ENCODE measurements at regions not wholly inside any gene's neighbourhood (a gene's known extent, or its start where the extent isn't known, plus 50 kb on each side); places are given as distances from the start of the nearest gene placed in this dataset.
"Not testable (repeated sequence)": the region's sequence is repeated elsewhere in the genome, so short reads cannot be mapped to it uniquely, and the experiment has no call there.

DNA sequence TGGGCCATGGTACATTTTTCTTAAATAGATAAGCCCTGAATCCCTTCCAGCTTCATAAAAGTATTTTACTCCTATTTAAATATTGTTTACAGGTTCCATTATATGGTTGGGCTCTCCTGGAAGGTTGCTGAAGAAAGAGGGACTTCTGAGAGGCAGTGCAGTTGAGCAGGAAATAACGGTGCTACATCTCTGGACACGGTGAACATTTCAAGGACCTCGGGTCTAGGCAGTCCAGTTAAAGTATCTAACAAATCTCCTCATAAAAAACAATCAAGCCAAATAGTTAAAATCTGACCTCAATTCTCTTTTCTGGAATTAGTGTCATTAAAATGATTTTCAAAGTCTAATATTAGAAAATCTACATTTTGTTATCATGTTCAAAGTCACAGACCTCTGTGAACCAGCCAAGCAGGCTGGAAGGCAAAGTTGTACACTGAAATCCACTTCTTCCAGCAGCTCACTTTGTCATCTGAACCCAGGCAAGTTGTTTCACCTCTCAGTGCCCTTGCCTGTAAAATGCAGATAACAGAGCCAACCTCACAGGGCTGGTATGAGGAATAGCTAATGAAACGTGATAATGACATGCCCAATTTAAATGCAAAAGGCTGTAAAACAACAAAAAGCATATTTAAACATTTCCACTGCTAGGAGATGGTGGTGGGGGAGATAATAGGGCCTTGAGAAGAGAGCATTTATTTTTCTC is 267.0 kb upstream of the KLF3 start:
- Mint-ChIP-seq H3K9me3 (peaks cover 4% of the 10 kb centered on the region), H3K4me3 (no peak overlapping the region), H3K27ac (no peak overlapping the region)

GRCh38 chr4:38400946-38401345 is 263.1 kb upstream of the KLF3 start:
- Mint-ChIP-seq H3K36me3 (ENCODE audit: low read depth) (no peaks in the 10 kb centered on the region), H3K4me3 (no peak overlapping the region)

More for the DNA sequence above, 267.0 kb upstream of the KLF3 start:
- H3K4me1 Mint-ChIP-seq (ENCODE audit: low read depth) = no peaks in the 10 kb centered on the region
- no peaks in the 10 kb centered on the region for H3K27me3 Mint-ChIP-seq
- H3K36me3 Mint-ChIP-seq (ENCODE audit: low read depth) = peaks cover 2% of the 10 kb centered on the region

DNA sequence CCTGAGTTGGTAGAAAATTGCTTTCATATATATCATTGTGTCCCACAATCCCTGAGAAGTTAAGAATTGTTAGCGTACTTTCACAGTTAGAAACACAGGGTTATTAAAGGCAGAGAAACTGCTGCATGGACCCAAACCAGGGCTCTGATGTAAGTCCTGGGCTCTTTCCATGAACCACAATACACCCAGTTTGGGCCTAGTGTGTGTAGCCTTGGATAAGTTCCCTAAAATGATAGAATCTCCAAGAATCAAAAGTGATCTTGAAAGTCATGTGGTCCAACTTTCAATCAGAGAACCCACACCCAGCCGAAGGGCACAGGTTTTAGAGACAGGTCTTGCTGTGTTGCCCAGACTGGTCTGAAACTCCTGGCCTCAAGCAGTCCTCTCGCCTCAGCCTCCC is 257.8 kb upstream of the KLF3 start:
- Mint-ChIP-seq H3K4me1 (ENCODE audit: low read depth) (peaks cover 3% of the 10 kb centered on the region), H3K4me3 (no peak overlapping the region), H3K27me3 (no peaks in the 10 kb centered on the region), H3K36me3 (ENCODE audit: low read depth) (no peaks in the 10 kb centered on the region), H3K27ac (no peak overlapping the region), H3K9me3 (peaks cover 5% of the 10 kb centered on the region)

More at GRCh38 chr4:38400946-38401345, 263.1 kb upstream of the KLF3 start:
- Mint-ChIP-seq H3K27ac (no peak overlapping the region), H3K4me1 (ENCODE audit: low read depth) (no peaks in the 10 kb centered on the region), H3K9me3 (peaks cover 5% of the 10 kb centered on the region), H3K27me3 (no peaks in the 10 kb centered on the region)

DNA sequence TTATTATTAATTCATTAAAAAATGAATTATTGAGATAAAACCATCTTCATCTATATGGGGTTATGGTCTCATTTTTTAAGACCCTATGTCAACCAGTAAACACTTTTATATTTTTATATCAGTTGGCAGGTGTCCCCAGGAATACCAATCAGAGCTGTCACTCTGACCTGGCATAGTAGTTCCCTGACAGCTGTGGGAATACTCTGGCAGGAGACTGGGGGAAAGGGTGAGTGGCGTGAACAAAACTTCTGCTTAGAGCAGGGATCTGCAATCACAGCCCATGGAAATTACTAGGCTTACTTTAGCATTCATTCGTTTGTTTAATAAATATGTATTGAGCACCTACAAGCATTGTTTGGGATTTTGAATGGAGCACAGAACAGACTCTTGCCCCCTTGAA is 254.1 kb upstream of the KLF3 start:
- Mint-ChIP-seq H3K4me3 (no peak overlapping the region), H3K27ac (no peak overlapping the region), H3K36me3 (ENCODE audit: low read depth) (no peaks in the 10 kb centered on the region), H3K4me1 (ENCODE audit: low read depth) (peaks cover 14% of the 10 kb centered on the region), H3K9me3 (no peaks in the 10 kb centered on the region), H3K27me3 (no peaks in the 10 kb centered on the region)

DNA sequence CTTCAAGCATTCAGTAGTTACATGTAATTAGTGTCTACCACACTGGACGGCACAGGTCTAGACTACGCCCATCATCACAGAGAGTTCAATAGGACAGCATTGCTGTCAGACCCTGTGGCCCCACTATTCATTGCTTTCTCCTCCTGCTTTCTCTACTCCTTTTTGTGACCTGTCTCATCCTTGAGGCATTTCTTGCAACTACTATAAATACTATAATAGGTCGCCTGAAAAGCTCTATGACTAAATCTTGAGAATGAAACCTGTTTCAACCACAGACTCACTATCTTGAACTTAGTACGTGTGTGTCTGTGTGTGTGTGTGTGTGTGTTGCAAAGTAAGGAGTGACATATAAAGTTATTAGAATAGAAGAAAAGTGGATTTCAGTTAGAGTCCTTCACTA is 252.9 kb upstream of the KLF3 start:
- H3K36me3 Mint-ChIP-seq (ENCODE audit: low read depth) = no peaks in the 10 kb centered on the region
- H3K4me1 Mint-ChIP-seq (ENCODE audit: low read depth) = peaks cover 22% of the 10 kb centered on the region
- H3K27me3 Mint-ChIP-seq = no peaks in the 10 kb centered on the region

GRCh38 chr4:38411981-38412536 is 251.9 kb upstream of the KLF3 start:
- Mint-ChIP-seq H3K27ac (no peak overlapping the region), H3K36me3 (ENCODE audit: low read depth) (no peaks in the 10 kb centered on the region), H3K27me3 (no peaks in the 10 kb centered on the region), H3K4me1 (ENCODE audit: low read depth) (peaks cover 22% of the 10 kb centered on the region), H3K9me3 (no peaks in the 10 kb centered on the region), H3K4me3 (no peak overlapping the region)

More for the DNA sequence above, 252.9 kb upstream of the KLF3 start:
- no peak overlapping the region for H3K27ac Mint-ChIP-seq
- no peaks in the 10 kb centered on the region for H3K9me3 Mint-ChIP-seq
- no peak overlapping the region for H3K4me3 Mint-ChIP-seq

DNA sequence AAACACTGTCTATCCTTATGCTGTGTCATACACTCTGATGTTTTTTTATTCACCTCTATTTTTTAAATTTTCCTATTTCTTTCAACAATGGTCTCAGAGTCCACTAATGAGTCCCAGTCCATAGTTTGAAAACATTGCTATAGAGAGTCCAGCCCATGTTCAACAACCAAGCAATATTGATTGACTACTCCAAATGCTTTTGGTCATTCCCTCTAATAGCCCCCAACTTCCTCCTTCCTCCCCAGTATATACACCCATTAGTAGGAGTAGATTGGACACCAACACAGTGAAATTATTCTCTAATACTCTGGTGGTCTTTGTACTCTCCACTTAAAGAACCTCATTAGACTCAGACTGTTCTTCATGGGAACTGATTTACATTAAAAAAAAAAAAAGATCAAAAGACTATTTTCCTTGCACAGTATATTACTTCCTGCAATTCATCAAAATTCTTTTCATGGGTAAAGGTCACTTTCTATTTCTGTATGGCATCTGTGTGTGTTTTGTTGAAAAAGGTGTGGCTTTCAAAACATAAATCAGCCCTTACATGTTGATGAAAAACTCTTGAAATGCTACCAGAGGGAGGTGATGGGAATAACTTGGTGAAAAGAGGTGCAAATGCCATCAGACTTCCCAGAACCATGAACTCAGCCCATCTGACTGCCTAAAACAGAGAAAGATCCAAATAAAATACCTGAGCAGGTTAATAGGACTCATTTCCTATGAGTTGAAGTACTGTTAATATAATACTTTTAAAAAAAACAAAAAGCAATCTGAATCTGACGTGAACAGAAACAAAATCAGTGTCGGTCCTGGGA is 250.3 kb upstream of the KLF3 start:
- Mint-ChIP-seq H3K27ac (no peak overlapping the region), H3K9me3 (no peaks in the 10 kb centered on the region), H3K27me3 (no peaks in the 10 kb centered on the region), H3K4me1 (ENCODE audit: low read depth) (peaks cover 22% of the 10 kb centered on the region), H3K4me3 (no peak overlapping the region), H3K36me3 (ENCODE audit: low read depth) (no peaks in the 10 kb centered on the region)

DNA sequence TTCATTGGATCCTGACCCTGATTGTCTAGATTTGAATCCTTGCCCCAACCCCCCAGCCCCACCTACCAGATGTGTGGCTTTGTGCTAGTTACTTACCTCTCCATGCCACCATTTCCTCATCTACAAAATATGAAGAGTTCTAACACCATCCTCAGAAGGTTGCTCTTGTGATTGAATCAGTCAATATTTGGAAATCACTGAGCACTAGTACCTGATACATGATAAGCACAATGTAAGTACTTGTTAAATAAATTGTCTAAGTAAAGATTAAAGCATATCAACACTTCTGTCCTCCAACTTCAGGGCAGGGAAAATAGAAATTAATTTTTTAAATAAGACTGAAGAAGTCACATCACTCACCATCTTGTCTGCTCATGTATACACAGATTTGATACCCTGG is 249.6 kb upstream of the KLF3 start:
- Mint-ChIP-seq H3K36me3 (ENCODE audit: low read depth) (no peaks in the 10 kb centered on the region), H3K9me3 (no peaks in the 10 kb centered on the region), H3K27me3 (no peaks in the 10 kb centered on the region), H3K27ac (no peak overlapping the region), H3K4me3 (no peak overlapping the region), H3K4me1 (ENCODE audit: low read depth) (peaks cover 22% of the 10 kb centered on the region)

GRCh38 chr4:38415682-38416081 is 248.3 kb upstream of the KLF3 start:
- Mint-ChIP-seq H3K27me3 (no peaks in the 10 kb centered on the region), H3K4me1 (ENCODE audit: low read depth) (peaks cover 22% of the 10 kb centered on the region), H3K9me3 (peaks cover 7% of the 10 kb centered on the region), H3K4me3 (no peak overlapping the region), H3K27ac (no peak overlapping the region), H3K36me3 (ENCODE audit: low read depth) (no peaks in the 10 kb centered on the region)

GRCh38 chr4:38416450-38417014 is 247.5 kb upstream of the KLF3 start:
- Mint-ChIP-seq H3K9me3 (peaks cover 7% of the 10 kb centered on the region), H3K4me3 (no peak overlapping the region), H3K27ac (no peak overlapping the region), H3K27me3 (no peaks in the 10 kb centered on the region), H3K36me3 (ENCODE audit: low read depth) (no peaks in the 10 kb centered on the region), H3K4me1 (ENCODE audit: low read depth) (peaks cover 18% of the 10 kb centered on the region)

DNA sequence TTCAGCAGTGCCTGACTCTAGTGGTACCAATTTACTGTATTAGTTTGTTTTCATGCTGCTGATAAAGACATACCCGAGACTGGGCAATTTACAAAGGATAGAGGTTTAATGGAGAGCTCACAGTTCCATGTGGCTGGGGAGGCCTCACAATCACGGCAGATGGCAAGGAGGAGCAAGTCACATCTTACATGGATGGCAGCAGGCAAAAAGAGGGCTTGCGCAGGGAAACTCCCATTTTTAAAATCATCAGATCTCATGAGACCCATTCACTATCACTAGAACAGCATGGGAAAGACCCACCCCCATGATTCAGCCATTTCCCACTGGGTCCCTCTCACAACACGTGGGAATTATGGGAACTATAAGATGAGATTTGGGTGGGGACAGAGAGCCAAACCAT is 243.7 kb upstream of the KLF3 start:
- not testable (repeated sequence) for H3K4me1 Mint-ChIP-seq (ENCODE audit: low read depth); H3K27me3 Mint-ChIP-seq; H3K4me3 Mint-ChIP-seq; H3K9me3 Mint-ChIP-seq; H3K27ac Mint-ChIP-seq; H3K36me3 Mint-ChIP-seq (ENCODE audit: low read depth)

GRCh38 chr4:38422850-38423249 is 241.1 kb upstream of the KLF3 start:
- H3K9me3 Mint-ChIP-seq = peaks cover 7% of the 10 kb centered on the region
- H3K4me1 Mint-ChIP-seq (ENCODE audit: low read depth) = no peaks in the 10 kb centered on the region
- no peaks in the 10 kb centered on the region for H3K27me3 Mint-ChIP-seq
- H3K36me3 Mint-ChIP-seq (ENCODE audit: low read depth) = no peaks in the 10 kb centered on the region
- no peak overlapping the region for H3K27ac Mint-ChIP-seq
- H3K4me3 Mint-ChIP-seq = no peak overlapping the region

- Mint-ChIP-seq H3K4me3 (no peak overlapping the region), H3K36me3 (ENCODE audit: low read depth) (no peaks in the 10 kb centered on the region), H3K27me3 (no peaks in the 10 kb centered on the region), H3K4me1 (ENCODE audit: low read depth) (no peaks in the 10 kb centered on the region), H3K9me3 (peaks cover 7% of the 10 kb centered on the region), H3K27ac (no peak overlapping the region)
These were observed 239.7 kb upstream of the KLF3 start for GRCh38 chr4:38424151-38424871.

DNA sequence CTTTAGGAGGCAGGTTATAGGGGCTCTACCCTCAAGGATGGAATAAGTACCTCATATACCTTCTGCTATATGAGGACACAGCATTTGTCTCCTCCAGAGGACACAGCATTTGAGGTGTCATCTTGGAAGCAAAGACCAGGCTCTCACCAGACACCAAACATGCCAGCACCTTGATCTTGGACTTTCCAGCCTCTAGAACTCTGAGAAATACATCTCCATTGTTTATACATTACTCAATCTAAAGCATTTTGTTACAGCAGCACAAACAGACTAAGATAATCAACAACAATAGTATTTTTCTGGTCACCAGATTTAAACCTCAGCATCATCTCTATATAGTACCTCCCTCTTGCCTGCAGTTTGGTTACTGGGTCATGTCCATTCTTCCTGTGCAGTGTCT is 237.5 kb upstream of the KLF3 start:
- Mint-ChIP-seq H3K27ac (no peak overlapping the region), H3K4me1 (ENCODE audit: low read depth) (no peaks in the 10 kb centered on the region), H3K36me3 (ENCODE audit: low read depth) (no peaks in the 10 kb centered on the region), H3K27me3 (no peaks in the 10 kb centered on the region), H3K4me3 (no peak overlapping the region), H3K9me3 (no peaks in the 10 kb centered on the region)

GRCh38 chr4:38430841-38431240 is 233.2 kb upstream of the KLF3 start:
- no peak overlapping the region for H3K27ac Mint-ChIP-seq
- no peaks in the 10 kb centered on the region for H3K36me3 Mint-ChIP-seq (ENCODE audit: low read depth)
- H3K27me3 Mint-ChIP-seq = no peaks in the 10 kb centered on the region
- H3K4me1 Mint-ChIP-seq (ENCODE audit: low read depth) = no peaks in the 10 kb centered on the region
- H3K9me3 Mint-ChIP-seq = peaks cover 18% of the 10 kb centered on the region
- no peak overlapping the region for H3K4me3 Mint-ChIP-seq
